ENCODE measurements at regions not wholly inside any gene's neighbourhood (a gene's known extent, or its start where the extent isn't known, plus 50 kb on each side); places are given as distances from the start of the nearest gene placed in this dataset.
A peak's percentile ranks its signal among the peaks of the same experiment; 100 is the strongest.
"Not testable (repeated sequence)": the region's sequence is repeated elsewhere in the genome, so short reads cannot be mapped to it uniquely, and the experiment has no call there.

DNA sequence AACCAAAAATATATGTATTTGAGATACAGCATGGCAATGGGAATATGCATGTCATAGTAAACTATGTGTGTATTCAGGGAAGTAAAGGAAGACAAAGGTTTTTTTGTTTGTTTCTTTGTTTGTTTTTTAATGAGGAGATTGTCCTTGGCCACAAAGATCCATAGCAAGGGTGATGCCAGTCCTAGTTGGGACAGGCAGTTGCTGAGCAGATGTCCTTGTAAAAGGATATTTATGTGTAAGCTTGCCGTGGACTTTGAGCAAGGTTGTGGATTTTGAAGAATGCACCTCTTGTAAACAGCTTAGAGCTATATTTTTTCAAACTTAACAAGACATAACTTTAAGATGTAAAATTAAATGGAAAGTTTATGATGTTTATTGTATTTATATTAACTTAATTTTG is 69.9 kb upstream of the GABRE start:
- DNase-seq (ENCODE audit: low read depth) (no peak), FAIRE-seq (no peak)
- Histone ChIP-seq H3K27me3 (ENCODE audit: control insufficient read depth, insufficient read depth, low read length) (no peaks in the 10 kb centered on the region), H3K36me3 (ENCODE audit: control insufficient read depth, insufficient read depth, low read length) (no peaks in the 10 kb centered on the region), H3K4me3 (ENCODE audit: low read depth, low read length) (no peak overlapping the region)
- TF ChIP-seq, protein P1, sequence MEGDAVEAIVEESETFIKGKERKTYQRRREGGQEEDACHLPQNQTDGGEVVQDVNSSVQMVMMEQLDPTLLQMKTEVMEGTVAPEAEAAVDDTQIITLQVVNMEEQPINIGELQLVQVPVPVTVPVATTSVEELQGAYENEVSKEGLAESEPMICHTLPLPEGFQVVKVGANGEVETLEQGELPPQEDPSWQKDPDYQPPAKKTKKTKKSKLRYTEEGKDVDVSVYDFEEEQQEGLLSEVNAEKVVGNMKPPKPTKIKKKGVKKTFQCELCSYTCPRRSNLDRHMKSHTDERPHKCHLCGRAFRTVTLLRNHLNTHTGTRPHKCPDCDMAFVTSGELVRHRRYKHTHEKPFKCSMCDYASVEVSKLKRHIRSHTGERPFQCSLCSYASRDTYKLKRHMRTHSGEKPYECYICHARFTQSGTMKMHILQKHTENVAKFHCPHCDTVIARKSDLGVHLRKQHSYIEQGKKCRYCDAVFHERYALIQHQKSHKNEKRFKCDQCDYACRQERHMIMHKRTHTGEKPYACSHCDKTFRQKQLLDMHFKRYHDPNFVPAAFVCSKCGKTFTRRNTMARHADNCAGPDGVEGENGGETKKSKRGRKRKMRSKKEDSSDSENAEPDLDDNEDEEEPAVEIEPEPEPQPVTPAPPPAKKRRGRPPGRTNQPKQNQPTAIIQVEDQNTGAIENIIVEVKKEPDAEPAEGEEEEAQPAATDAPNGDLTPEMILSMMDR (IDR thresholded peaks at IDR 0.05; ENCODE audit: insufficient read depth, low read length, severe bottlenecking) = no peak

DNA sequence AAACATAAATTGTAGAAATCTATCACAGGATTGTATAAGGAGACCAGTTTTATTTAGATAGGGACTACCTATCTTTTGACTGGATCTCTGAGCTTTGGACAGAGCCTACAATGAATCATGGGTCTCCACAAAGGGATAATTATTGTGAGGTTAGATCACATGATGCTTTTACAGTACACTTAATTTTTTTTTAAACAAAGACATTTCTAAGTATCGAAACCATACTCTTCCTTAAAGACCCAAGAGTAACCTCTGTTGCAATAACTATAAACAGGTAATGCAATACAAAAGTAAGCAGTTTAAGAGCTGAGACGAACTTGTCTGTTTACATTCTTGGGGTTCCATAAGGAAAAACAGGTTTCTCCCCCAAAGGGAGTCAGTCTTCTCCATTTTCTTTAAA is 64.3 kb upstream of the GABRE start:
- peak; percentile 21 for DNase-seq (ENCODE audit: low read depth)
- no peak for FAIRE-seq

DNA sequence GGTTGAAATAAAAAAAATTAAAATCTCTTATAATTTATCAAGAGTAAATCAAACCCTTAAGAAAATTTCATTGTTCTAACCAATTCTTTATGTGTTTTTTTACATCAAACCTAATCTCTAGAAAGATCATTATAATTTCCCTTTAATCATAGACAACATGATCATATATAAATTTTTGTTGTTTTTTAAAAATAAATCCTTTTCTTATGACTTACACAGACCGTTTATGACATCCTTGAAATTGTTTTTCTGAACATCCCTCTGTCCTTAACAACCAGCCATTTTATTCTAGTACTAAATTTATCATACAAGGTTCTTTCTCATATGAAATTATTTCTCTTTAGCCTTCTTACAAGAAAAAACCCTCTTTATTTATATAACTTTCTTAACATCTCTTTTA is 62.7 kb upstream of the GABRE start:
- no peaks in the 10 kb centered on the region for H3K27me3 ChIP-seq (ENCODE audit: control insufficient read depth, insufficient read depth, low read length)
- H3K4me3 ChIP-seq (ENCODE audit: low read depth, low read length) = no peak overlapping the region
- TF ChIP-seq, protein P1 (IDR thresholded peaks at IDR 0.05; ENCODE audit: insufficient read depth, low read length, severe bottlenecking) = no peak
- no peak for FAIRE-seq
- no peak for DNase-seq (ENCODE audit: low read depth)
- H3K36me3 ChIP-seq (ENCODE audit: control insufficient read depth, insufficient read depth, low read length) = no peaks in the 10 kb centered on the region

More for the DNA sequence above, 64.3 kb upstream of the GABRE start:
- Histone ChIP-seq H3K4me3 (ENCODE audit: low read depth, low read length) (no peak overlapping the region), H3K27me3 (ENCODE audit: control insufficient read depth, insufficient read depth, low read length) (no peaks in the 10 kb centered on the region), H3K36me3 (ENCODE audit: control insufficient read depth, insufficient read depth, low read length) (no peaks in the 10 kb centered on the region)
- TF ChIP-seq, protein P1 (IDR thresholded peaks at IDR 0.05; ENCODE audit: insufficient read depth, low read length, severe bottlenecking) = no peak

DNA sequence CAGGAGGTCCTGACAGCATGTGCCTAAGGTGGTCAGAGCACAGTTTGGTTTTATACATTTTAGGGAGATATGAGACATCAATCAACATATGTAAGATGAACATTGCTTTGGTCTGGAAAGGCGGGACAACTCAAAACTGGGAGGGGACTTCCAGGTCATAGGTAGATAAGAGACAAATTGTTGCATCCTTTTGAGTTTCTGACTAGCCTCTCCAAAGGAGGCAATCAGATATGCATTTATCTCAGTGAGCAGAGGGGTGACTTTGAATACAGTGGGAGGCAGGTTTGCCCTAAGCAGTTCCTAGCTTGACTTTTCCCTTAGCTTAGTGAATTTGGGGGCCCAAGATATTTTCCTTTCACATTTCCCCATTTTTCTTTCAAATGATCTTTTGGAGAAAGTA is 56.9 kb upstream of the GABRE start:
- not testable (repeated sequence) for H3K27me3 ChIP-seq (ENCODE audit: control insufficient read depth, insufficient read depth, low read length); H3K4me3 ChIP-seq (ENCODE audit: low read depth, low read length); FAIRE-seq; H3K36me3 ChIP-seq (ENCODE audit: control insufficient read depth, insufficient read depth, low read length); DNase-seq (ENCODE audit: low read depth)

DNA sequence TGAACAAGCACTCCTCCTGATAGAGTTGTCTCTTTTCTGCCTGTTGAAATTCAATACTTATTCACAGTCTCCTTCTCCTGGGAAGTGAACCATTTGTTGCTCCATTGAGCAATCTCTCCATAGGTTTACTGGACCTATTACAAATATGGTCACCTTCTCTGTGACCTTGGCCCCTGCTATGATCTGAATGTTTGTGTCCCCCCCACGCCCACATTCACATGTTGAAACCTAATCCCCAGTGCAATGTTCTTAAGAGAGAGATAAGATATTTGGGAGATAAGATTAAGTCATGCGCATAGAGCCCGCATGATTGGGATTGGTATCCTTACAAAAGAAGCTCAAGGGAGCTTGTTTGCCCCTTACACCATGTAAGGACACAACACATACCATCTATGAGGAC is 54.1 kb upstream of the GABRE start:
- no peaks in the 10 kb centered on the region for H3K27me3 ChIP-seq (ENCODE audit: control insufficient read depth, insufficient read depth, low read length)
- FAIRE-seq (no peak), DNase-seq (ENCODE audit: low read depth) (no peak)
- no peak overlapping the region for H3K4me3 ChIP-seq (ENCODE audit: low read depth, low read length)
- no peaks in the 10 kb centered on the region for H3K36me3 ChIP-seq (ENCODE audit: control insufficient read depth, insufficient read depth, low read length)
- TF ChIP-seq, protein P1 (IDR thresholded peaks at IDR 0.05; ENCODE audit: insufficient read depth, low read length, severe bottlenecking) = no peak

DNA sequence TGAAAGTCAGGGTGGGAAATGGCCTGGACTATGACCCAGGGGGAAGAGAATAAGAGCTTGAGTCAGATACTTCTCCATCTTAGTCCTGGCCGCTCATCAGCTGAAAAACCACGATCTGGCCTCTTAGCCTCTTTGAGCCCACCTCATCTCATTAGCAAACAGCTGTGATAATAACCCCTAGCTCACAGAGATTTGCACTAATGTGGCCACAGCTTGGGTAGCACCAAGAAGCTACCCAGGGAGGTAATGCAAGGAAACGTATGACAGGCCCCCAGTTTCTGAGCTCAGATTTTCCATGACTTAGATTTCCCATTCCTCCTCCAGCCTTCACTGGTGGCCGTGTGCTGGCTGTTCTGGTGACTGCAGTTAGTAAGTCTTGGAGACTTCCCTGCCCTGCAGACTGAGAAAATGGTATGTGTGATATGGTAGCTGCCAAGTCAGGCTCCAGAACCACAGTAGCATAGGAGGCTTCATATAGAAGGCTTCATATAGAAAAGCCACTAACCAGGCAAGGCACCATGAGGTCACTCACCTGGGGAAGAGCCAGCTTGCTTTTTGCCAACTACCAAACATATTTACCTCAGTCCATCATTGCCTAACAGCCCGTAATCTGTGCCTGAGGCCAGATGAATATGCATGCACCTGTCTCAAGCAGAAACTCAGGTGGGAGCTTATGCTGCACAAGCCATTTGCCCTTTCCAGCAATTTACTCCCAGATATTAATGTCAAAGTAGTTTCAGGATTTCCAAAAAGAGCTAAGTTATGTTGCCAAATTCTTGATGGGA is 51.4 kb upstream of the GABRE start:
- Histone ChIP-seq H3K27me3 (ENCODE audit: control insufficient read depth, insufficient read depth, low read length) (no peaks in the 10 kb centered on the region), H3K36me3 (ENCODE audit: control insufficient read depth, insufficient read depth, low read length) (no peaks in the 10 kb centered on the region), H3K4me3 (ENCODE audit: low read depth, low read length) (no peak overlapping the region)
- DNase-seq (ENCODE audit: low read depth) (peak; percentile 17), FAIRE-seq (no peak)
- TF ChIP-seq, protein P1 (IDR thresholded peaks at IDR 0.05; ENCODE audit: insufficient read depth, low read length, severe bottlenecking) = no peak
